H1 (cell line): ENCODE measurements at regions not wholly inside any gene's neighbourhood (a gene's known extent, or its start where the extent isn't known, plus 50 kb on each side); places are given as distances from the start of the nearest gene placed in this dataset.
A peak's percentile ranks its signal among the peaks of the same experiment; 100 is the strongest.

Experiments used
- CEBPB ChIP-seq: IDR thresholded peaks from 2 replicates; pipeline ENCODE4 v1.6.1; 2012; ENCODE audit warnings: low read depth, low read length
- CTCF ChIP-seq, 3 experiments: IDR thresholded peaks; 1 replicate in 2 of 3; 2 replicates in 1 of 3; pipeline versions ENCODE4 v1.5.1 to v1.6.1; 2011; ENCODE audit warnings: low read length in 3 of 3, mild to moderate bottlenecking in 3 of 3, inconsistent platforms in 2 of 3, low read depth in 1 of 3, moderate library complexity in 1 of 3; ENCODE audit not compliant: insufficient read depth in 1 of 3; ENCODE audit errors: control extremely low read depth in 1 of 3
- E2F6 ChIP-seq: IDR thresholded peaks from 2 replicates; pipeline ENCODE4 v1.6.1; 2012; ENCODE audit warnings: inconsistent platforms
- POLR2A ChIP-seq, 2 experiments: IDR thresholded peaks; 1 replicate in 1 of 2; 2 replicates in 1 of 2; pipeline ENCODE4 v1.6.1; 2011; ENCODE audit warnings: low read depth in 2 of 2, low read length in 2 of 2, mild to moderate bottlenecking in 2 of 2; ENCODE audit errors: control extremely low read depth in 1 of 2
- POLR2AphosphoS5 ChIP-seq: IDR thresholded peaks from 2 replicates; pipeline ENCODE4 v1.6.1; 2011; ENCODE audit warnings: low read depth, low read length
- RFX5 ChIP-seq: IDR thresholded peaks from 2 replicates; pipeline ENCODE4 v1.6.1; 2011; ENCODE audit warnings: low read depth, low read length, improper control_type of control experiment, borderline replicate concordance
- SUZ12 ChIP-seq: fragments of 200-600 bp; sonication (generic); IDR thresholded peaks from 2 replicates; pipeline ENCODE4 v1.6.1; 2012; ENCODE audit warnings: mild to moderate bottlenecking, inconsistent platforms, low read length, moderate library complexity, mixed read lengths
- TAF1 ChIP-seq: IDR thresholded peaks from 2 replicates; pipeline ENCODE4 v1.6.1; 2011; ENCODE audit warnings: mild to moderate bottlenecking, low read depth, low read length
- YY1 ChIP-seq: IDR thresholded peaks from 2 replicates; pipeline ENCODE4 v1.6.1; 2011; ENCODE audit warnings: low read depth, mild to moderate bottlenecking, low read length
- ZNF274 ChIP-seq: IDR thresholded peaks from 2 replicates; pipeline ENCODE4 v1.7.0; 2012; ENCODE audit warnings: low read length, borderline replicate concordance; ENCODE audit errors: extremely low read depth
- TF ChIP-seq, protein P1 (sequence below): IDR thresholded peaks from 2 replicates; pipeline ENCODE4 v1.6.1; 2011; ENCODE audit warnings: low read depth, mild to moderate bottlenecking, low read length; ENCODE audit not compliant: insufficient read depth

- TF ChIP-seq, protein P1, sequence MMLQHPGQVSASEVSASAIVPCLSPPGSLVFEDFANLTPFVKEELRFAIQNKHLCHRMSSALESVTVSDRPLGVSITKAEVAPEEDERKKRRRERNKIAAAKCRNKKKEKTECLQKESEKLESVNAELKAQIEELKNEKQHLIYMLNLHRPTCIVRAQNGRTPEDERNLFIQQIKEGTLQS = no peak
- TF ChIP-seq POLR2A (IDR thresholded peaks at IDR 0.05; ENCODE audit: control extremely low read depth in 1 of 2, low read depth in 2 of 2, low read length in 2 of 2) = no peak
- no peak for TF ChIP-seq ZNF274
- no peak for TF ChIP-seq SUZ12
- TF ChIP-seq CTCF (IDR thresholded peaks at IDR 0.05; ENCODE audit: control extremely low read depth in 1 of 3, insufficient read depth in 1 of 3, low read depth in 1 of 3, low read length in 3 of 3) = no peak
- no peak for TF ChIP-seq TAF1
- peak; percentile 56; the same call in 1 of the 2 replicates for TF ChIP-seq E2F6
- TF ChIP-seq CEBPB = no peak
- TF ChIP-seq RFX5 = no peak
- TF ChIP-seq YY1 = no peak
- no peak for TF ChIP-seq POLR2AphosphoS5
Observed at GRCh38 chr17:5843366-5844026, 226.7 kb upstream of the WSCD1 start.
